ENCODE measurements at regions not wholly inside any gene's neighbourhood (a gene's known extent, or its start where the extent isn't known, plus 50 kb on each side); places are given as distances from the start of the nearest gene placed in this dataset.

DNA sequence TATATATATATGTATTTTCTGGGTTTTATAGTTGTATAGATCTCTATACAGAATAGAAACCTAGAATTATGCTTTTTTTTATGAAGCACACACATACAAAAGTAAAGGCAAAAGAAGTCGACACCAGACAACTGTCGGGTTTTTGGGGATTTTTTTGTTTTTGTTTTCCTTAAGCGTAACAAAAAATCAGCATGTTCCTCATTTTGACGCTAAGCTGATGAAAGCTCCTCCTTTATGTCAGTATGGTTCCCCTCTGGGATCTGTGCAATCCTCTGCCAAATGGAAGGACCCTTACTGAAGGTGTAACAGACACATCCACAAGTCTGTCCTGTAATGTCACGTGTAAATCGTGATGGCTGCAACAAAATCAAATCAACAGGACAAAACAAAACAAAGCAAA is 226.2 kb downstream of the RHOU start (continued):
- TF ChIP-seq, protein P1, sequence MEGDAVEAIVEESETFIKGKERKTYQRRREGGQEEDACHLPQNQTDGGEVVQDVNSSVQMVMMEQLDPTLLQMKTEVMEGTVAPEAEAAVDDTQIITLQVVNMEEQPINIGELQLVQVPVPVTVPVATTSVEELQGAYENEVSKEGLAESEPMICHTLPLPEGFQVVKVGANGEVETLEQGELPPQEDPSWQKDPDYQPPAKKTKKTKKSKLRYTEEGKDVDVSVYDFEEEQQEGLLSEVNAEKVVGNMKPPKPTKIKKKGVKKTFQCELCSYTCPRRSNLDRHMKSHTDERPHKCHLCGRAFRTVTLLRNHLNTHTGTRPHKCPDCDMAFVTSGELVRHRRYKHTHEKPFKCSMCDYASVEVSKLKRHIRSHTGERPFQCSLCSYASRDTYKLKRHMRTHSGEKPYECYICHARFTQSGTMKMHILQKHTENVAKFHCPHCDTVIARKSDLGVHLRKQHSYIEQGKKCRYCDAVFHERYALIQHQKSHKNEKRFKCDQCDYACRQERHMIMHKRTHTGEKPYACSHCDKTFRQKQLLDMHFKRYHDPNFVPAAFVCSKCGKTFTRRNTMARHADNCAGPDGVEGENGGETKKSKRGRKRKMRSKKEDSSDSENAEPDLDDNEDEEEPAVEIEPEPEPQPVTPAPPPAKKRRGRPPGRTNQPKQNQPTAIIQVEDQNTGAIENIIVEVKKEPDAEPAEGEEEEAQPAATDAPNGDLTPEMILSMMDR (IDR thresholded peaks at IDR 0.05; ENCODE audit: low read depth, low read length, missing input control), result no peak
- TF ChIP-seq RAD21 (IDR thresholded peaks at IDR 0.05), result no peak

DNA sequence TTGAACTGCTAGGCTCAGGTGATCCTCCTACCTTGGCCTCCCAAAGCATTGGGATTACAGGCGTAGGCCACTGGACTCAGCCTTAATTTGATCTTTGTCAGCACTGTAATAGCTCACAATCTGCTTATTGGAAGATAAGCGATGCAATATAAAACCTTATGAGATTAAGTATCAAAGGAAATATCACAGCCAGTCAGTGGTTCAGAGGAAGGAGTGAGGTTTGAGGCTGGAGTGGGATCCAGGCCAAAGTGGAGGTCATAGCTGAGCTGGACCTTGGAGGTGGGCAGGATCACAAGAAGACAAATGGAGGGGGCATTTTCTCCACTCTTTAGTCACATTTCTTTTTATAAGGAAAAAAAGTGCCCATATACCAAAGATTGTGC is 228.5 kb downstream of the RHOU start:
- Histone ChIP-seq H3K9ac (ENCODE audit: low read depth in 1 of 2, low read length in 2 of 2) (no peak overlapping the region), H3K27me3 (ENCODE audit: control insufficient read depth in 4 of 4, insufficient read depth in 4 of 4, low read length in 3 of 4) (no peaks in the 10 kb centered on the region), H3K27ac (ENCODE audit: low read depth in 1 of 2, low read length in 2 of 2) (no peak overlapping the region), H3K9me3 (ENCODE audit: control insufficient read depth in 4 of 4, low read length in 3 of 4) (no peaks in the 10 kb centered on the region), H3K4me3 (ENCODE audit: low read depth in 1 of 3, low read length in 3 of 3) (no peak overlapping the region), H3K36me3 (ENCODE audit: control insufficient read depth in 4 of 4, insufficient read depth in 3 of 4, low read depth in 1 of 4, low read length in 3 of 4) (no peaks in the 10 kb centered on the region), H3K4me1 (ENCODE audit: control insufficient read depth in 4 of 4, insufficient read depth in 4 of 4, low read length in 3 of 4) (peaks cover 0 to 3% (median under 1%) of the 10 kb centered on the region in 4 donors)
- TF ChIP-seq, protein P2, sequence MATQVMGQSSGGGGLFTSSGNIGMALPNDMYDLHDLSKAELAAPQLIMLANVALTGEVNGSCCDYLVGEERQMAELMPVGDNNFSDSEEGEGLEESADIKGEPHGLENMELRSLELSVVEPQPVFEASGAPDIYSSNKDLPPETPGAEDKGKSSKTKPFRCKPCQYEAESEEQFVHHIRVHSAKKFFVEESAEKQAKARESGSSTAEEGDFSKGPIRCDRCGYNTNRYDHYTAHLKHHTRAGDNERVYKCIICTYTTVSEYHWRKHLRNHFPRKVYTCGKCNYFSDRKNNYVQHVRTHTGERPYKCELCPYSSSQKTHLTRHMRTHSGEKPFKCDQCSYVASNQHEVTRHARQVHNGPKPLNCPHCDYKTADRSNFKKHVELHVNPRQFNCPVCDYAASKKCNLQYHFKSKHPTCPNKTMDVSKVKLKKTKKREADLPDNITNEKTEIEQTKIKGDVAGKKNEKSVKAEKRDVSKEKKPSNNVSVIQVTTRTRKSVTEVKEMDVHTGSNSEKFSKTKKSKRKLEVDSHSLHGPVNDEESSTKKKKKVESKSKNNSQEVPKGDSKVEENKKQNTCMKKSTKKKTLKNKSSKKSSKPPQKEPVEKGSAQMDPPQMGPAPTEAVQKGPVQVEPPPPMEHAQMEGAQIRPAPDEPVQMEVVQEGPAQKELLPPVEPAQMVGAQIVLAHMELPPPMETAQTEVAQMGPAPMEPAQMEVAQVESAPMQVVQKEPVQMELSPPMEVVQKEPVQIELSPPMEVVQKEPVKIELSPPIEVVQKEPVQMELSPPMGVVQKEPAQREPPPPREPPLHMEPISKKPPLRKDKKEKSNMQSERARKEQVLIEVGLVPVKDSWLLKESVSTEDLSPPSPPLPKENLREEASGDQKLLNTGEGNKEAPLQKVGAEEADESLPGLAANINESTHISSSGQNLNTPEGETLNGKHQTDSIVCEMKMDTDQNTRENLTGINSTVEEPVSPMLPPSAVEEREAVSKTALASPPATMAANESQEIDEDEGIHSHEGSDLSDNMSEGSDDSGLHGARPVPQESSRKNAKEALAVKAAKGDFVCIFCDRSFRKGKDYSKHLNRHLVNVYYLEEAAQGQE (IDR thresholded peaks at IDR 0.05), result no peak
- TF ChIP-seq GABPA (IDR thresholded peaks at IDR 0.05 in 1 of 2, conservative IDR thresholded peaks at IDR 0.05 in 1 of 2) (no peak), SP1 (IDR thresholded peaks at IDR 0.05) (no peak), EGR1 (IDR thresholded peaks at IDR 0.05; ENCODE audit: low read depth in 2 of 2) (no peak), RAD21 (IDR thresholded peaks at IDR 0.05) (no peak), NR2F2 (IDR thresholded peaks at IDR 0.05) (no peak), JUND (IDR thresholded peaks at IDR 0.05) (no peak), TAF1 (conservative IDR thresholded peaks at IDR 0.05) (no peak), FOXA2 (IDR thresholded peaks at IDR 0.05) (no peak), YY1 (IDR thresholded peaks at IDR 0.05) (no peak), FOXA1 (IDR thresholded peaks at IDR 0.05) (no peak), RXRA (IDR thresholded peaks at IDR 0.05) (no peak), HNF4A (conservative IDR thresholded peaks at IDR 0.05) (no peak), HNF4G (IDR thresholded peaks at IDR 0.05) (no peak)
- TF ChIP-seq, protein P1 (IDR thresholded peaks at IDR 0.05; ENCODE audit: low read depth, low read length, missing input control), result no peak
- TF ChIP-seq, protein P3, sequence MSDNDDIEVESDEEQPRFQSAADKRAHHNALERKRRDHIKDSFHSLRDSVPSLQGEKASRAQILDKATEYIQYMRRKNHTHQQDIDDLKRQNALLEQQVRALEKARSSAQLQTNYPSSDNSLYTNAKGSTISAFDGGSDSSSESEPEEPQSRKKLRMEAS (IDR thresholded peaks at IDR 0.05), result no peak
- TF ChIP-seq, protein P4, sequence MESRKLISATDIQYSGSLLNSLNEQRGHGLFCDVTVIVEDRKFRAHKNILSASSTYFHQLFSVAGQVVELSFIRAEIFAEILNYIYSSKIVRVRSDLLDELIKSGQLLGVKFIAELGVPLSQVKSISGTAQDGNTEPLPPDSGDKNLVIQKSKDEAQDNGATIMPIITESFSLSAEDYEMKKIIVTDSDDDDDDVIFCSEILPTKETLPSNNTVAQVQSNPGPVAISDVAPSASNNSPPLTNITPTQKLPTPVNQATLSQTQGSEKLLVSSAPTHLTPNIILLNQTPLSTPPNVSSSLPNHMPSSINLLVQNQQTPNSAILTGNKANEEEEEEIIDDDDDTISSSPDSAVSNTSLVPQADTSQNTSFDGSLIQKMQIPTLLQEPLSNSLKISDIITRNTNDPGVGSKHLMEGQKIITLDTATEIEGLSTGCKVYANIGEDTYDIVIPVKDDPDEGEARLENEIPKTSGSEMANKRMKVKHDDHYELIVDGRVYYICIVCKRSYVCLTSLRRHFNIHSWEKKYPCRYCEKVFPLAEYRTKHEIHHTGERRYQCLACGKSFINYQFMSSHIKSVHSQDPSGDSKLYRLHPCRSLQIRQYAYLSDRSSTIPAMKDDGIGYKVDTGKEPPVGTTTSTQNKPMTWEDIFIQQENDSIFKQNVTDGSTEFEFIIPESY (IDR thresholded peaks at IDR 0.05), result no peak
- TF ChIP-seq, protein P5, sequence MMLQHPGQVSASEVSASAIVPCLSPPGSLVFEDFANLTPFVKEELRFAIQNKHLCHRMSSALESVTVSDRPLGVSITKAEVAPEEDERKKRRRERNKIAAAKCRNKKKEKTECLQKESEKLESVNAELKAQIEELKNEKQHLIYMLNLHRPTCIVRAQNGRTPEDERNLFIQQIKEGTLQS (IDR thresholded peaks at IDR 0.05), result no peak
- WGBS, result 64% methylated on average over 2 of the region's 2 CpGs
- no peak for DNase-seq (ENCODE audit: low spot score)

Data from liver (tissue), 8 donors.